GM21390 (cell line): ENCODE measurements at regions not wholly inside any gene's neighbourhood (a gene's known extent, or its start where the extent isn't known, plus 50 kb on each side); places are given as distances from the start of the nearest gene placed in this dataset.

Source experiments
- ATAC-seq: cut with Tn5 transposase; IDR thresholded peaks from one replicate; pipeline ENCODE4 v1.9.1; 2021; ENCODE audit not compliant: unreplicated experiment

- ATAC-seq, result no peak
These were observed 183.6 kb upstream of the ATP11B start for GRCh38 chr3:182609575-182610156.

- ATAC-seq, result no peak
These were observed 181.0 kb upstream of the ATP11B start for GRCh38 chr3:182612332-182612731.

DNA sequence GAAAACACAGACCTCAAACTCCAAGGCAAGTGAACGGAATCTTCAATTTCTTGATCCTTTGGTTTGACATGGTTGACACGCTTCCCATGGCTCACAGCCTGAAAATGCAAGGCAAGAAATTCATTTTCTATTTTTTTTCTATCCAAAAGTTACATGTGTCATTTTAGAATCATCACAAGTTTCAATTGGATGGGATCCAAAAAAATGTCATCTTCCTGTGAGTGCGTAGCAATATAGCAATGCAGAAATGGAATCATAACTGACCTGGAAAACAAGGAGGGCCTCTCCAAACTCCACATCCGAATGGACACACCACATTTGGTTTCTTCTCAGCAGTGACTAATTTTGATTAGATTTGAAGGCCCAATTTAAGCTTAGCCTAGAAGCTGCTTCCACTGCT lies 175.8 kb upstream of the ATP11B start:
- no peak for ATAC-seq

DNA sequence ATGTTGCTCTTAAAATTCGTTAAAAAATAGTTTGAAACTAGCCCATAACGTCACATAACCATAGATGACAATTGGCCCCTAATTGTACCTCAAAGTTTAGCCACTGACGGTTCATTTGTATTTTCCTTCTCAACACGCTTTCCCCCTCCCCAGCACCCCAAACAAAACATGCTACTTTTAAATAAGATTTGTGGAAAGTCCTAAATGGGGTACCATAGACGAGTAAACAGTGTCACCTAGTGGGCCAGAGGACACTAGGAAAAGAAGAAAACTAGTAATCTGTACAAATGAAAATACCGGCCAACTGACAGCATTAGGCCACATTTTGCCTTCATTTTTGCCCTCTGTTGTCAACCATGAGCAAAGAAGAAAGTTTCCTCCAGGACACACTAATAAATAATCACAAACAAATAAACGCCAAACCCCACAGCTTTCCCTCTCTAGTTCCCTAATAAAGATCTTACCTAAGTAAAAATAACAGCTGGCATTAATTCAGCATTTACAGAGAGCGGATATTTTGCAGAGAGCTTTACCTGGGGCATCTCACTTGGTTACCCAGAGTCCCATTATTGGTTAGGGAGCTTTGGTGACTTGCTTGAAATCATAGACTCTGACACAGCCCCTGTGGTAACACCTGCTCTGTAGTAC lies 175.1 kb upstream of the ATP11B start:
- no peak for ATAC-seq

DNA sequence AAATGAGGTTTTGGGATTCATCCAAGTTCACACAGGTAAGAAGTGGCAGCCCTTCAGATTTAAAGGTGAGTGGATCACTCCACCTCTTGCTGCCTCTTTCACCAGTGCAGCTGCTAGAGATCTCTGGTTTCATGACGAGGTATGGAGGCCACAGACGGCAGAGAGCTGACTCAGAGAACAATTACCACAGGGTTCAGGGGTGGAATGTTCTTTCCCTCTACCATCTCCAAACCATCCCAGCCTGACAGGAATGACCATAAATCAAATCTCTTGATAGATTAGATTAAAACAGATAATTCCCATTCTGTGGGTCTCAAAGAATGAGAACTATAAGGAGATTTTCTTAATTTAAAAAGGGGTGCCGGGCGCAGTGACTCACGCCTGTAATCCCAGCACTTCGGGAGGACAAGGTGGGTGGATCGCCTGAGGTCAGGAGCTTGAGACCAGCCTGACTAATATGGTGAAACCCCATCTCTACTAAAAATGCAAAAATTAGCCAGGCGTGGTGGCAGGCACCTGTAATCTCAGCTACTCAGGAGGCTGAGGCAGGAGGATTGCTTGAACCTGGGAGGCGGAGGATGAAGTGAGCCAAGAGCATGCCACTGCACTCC lies 174.2 kb upstream of the ATP11B start:
- ATAC-seq, result no peak

DNA sequence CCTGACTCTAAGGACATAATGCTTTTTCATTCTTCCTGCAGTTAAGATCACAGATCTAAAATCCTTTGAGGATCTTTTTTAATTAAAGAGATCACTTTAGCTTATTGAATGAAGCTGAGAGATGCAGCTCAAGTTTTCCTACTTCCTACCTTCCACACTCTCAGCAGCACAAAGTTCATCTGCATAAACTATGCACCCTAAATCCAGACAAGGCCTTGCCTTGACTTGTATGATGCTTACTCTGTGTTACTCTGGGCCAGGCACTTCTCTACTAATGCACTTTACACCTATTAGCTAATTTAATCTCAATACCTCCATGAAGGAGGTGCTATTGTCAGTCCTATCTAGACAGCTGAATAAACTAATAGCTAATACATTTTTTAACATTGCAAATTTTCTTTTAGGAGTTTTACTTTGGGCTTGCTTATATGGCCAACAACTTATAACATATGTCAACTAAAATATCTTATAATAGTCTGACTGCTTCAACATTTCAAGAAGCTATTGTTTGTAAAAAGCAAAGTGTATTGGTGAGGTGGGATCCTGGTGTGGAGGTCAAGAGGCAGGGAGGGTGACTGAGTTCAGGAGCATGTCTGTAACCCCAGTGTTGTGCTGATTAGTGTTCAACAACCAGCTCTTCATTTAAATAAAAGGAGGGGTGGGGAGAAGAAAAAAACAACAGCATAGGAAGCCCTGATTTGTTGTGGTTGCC lies 172.4 kb upstream of the ATP11B start:
- no peak for ATAC-seq

- no peak for ATAC-seq
These were observed 171.7 kb upstream of the ATP11B start for GRCh38 chr3:182621435-182622240.

DNA sequence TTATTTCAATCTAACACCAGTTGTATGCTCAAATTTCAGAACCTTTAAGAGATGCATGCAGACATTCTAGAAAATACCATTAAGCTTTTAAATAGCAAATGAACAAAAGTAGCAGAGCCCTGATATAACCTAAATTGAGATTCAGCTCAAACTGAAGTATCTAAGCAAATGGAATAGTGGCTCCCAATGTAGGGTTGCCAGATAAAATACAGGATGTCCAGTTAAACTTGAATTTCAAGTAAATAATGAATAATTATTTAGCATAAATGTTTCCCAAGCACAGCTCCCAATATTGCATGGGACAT lies 171.1 kb upstream of the ATP11B start:
- no peak for ATAC-seq

GRCh38 chr3:182626484-182627467 lies 166.5 kb upstream of the ATP11B start:
- no peak for ATAC-seq

- ATAC-seq, result no peak
These were observed 164.8 kb upstream of the ATP11B start for GRCh38 chr3:182628531-182628930.

DNA sequence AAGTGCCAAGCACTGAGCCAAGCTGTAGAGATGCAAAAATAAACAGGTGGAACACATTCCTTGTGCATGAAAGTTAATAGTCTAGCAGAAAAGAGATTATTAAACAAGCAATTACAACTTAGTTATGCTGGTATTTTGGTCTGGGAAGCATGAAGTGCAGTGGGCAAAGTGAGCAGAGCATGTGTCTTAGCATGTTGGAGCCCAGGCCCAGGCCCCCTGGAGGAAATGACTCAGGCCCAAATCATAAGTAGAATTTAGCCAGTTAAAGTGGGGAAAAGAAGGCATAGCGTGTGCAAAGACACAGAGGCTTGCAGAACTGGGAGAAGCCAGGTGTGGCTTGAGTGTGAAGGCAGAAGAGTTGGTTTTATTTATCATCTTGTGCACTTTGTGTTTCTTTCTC lies 163.8 kb upstream of the ATP11B start:
- no peak for ATAC-seq

GRCh38 chr3:182631183-182632076 lies 161.9 kb upstream of the ATP11B start:
- no peak for ATAC-seq

GRCh38 chr3:182632077-182632393 lies 161.3 kb upstream of the ATP11B start:
- no peak for ATAC-seq

DNA sequence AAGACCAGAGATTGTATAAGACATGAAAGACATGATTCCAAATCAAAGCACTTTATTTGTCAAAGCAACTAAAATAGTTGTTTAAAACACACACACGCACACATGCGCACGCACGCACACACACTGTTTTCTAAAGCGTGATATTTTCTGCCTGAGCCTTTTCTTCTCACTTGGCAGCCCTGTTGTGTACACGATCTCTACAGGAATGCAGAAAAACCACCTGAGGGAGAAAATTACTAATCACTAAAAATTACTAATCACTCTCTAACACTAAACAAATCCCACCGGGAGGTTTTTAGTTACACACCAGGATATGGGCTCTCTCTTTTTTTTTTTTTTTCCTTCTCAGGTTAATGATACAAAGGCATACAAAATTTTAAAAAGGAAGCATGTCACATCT lies 160.1 kb upstream of the ATP11B start:
- ATAC-seq, result no peak

- no peak for ATAC-seq
These were observed 156.7 kb upstream of the ATP11B start for GRCh38 chr3:182636646-182637045.

- ATAC-seq, result no peak
These were observed 155.8 kb upstream of the ATP11B start for GRCh38 chr3:182637350-182638110.

GRCh38 chr3:182644013-182644412 lies 149.3 kb upstream of the ATP11B start:
- no peak for ATAC-seq

DNA sequence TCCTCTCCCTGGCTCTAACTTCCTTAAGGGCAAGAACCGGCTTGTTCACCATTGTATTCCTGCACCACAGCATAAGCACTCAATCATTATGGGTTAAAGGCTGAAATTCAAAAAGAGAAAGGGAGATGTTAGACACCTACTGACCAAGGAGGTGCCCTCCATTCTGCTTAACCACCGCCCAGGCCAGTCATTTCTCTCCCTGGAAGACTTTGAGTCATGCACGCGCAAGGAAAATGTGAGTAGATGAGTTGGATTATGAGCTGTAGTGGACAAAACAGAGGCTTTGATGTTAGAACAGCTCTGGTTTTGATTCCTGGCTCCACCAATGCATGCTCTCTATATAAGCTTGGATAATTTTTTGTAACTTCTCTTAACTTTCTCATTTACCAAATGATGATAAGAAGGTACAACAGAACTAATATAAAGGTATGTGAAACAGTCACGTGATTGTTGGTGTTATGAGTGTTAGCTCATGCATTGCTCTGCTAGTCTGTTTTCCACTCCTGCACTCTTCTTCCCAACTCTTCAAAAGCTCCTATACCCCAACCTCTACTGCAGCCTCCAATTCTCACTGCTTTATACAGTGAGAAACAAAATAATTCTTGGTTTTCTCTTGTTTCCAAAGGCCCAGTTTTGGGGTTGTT lies 148.4 kb upstream of the ATP11B start:
- ATAC-seq, result no peak
